Kidney (tissue), 13 donors: ENCODE measurements at regions not wholly inside any gene's neighbourhood (a gene's known extent, or its start where the extent isn't known, plus 50 kb on each side); places are given as distances from the start of the nearest gene placed in this dataset.

ENCODE experiments used
- DNase-seq, 5 donors: peaks; one replicate each; pipeline ENCODE4 v3.0.0-alpha.2; 2013 to 2020
- FAIRE-seq: peaks from 2 replicates; lab custom pipeline; 2012; peaks lifted over from hg19 to GRCh38; lab: Jason Lieb, UNC
- H3K27ac ChIP-seq, 2 donors: one replicate each; pipeline ENCODE4 v1.7.0; 2013; ENCODE audit warnings: low read depth in 2 of 2, low read length in 2 of 2, inconsistent platforms in 1 of 2
- H3K27me3 ChIP-seq: one replicate; pipeline ENCODE4 v1.7.1; 2013; ENCODE audit warnings: low read length, inconsistent platforms; ENCODE audit not compliant: control insufficient read depth, insufficient read depth
- H3K36me3 ChIP-seq, 3 donors: one replicate each; pipeline versions ENCODE4 v1.7.0 to v1.7.1; 2013; ENCODE audit warnings: low read length in 3 of 3, control low read depth in 1 of 3, inconsistent platforms in 1 of 3; ENCODE audit not compliant: insufficient read depth in 3 of 3, control insufficient read depth in 2 of 3
- H3K4me1 ChIP-seq, 3 donors: one replicate each; pipeline versions ENCODE4 v1.7.0 to v1.7.1; 2013; ENCODE audit warnings: low read length in 3 of 3, inconsistent platforms in 1 of 3, low read depth in 1 of 3; ENCODE audit not compliant: control insufficient read depth in 2 of 3, insufficient read depth in 2 of 3
- H3K4me3 ChIP-seq, 3 donors: one replicate each; pipeline versions ENCODE4 v1.7.0 to v1.8.1; 2013; ENCODE audit warnings: low read length in 3 of 3, control low read depth in 1 of 3, inconsistent platforms in 1 of 3
- H3K9ac ChIP-seq, 3 donors: one replicate each; pipeline versions ENCODE4 v1.7.0 to v1.7.1; 2013; ENCODE audit warnings: low read length in 3 of 3, control low read depth in 1 of 3, inconsistent platforms in 1 of 3
- H3K9me3 ChIP-seq, 3 donors: one replicate each; pipeline versions ENCODE4 v1.7.0 to v1.7.1; 2013; ENCODE audit warnings: low read length in 3 of 3, control low read depth in 1 of 3, inconsistent platforms in 1 of 3; ENCODE audit not compliant: control insufficient read depth in 2 of 3, insufficient read depth in 1 of 3
- CTCF ChIP-seq: IDR thresholded peaks from 3 replicates; pipeline ENCODE4 v1.5.1; 2012; ENCODE audit warnings: mild to moderate bottlenecking, moderate library complexity, borderline replicate concordance; ENCODE audit not compliant: insufficient read depth; ENCODE audit errors: extremely low read depth
- intact Hi-C: fragments of 100-400 bp; cut with DNase I; formaldehyde crosslinking; loops from one replicate; pipeline ENCODE4 v1.11.1; 2022
- donor health status: control.
- donor health status: control.
- donor health status: control.
- donor health status: control.
- donor health status: control.
- donor health status: DM: yes; HTN: yes; CAD: no.
- donor health status: Normal renal cell carcinoma (clear cell type).

DNA sequence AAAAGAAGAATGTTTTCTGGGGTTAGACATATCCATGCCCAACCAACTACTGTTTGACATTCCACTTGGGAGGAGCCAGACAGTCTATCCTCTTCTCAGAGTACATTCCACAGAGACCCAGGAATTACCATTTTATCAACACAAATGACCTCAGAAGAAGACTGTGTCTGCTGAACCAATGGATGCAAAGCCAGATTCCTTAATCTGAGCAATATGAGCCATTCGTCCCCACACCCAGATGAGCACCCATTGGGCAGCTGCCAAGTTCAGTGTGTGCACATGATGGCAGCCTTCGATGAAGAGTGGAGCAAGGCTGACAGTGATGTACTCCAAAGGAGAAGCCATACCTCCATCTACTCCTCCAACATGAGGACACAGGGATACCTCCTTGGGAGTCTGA is 111.3 kb downstream of the ZNF674 start:
- H3K4me1 ChIP-seq = no peaks in the 10 kb centered on the region
- no peak overlapping the region for H3K27ac ChIP-seq
- H3K4me3 ChIP-seq = no peak overlapping the region
- no peaks in the 10 kb centered on the region for H3K9me3 ChIP-seq
- TF ChIP-seq CTCF = no peak
- no peaks in the 10 kb centered on the region for H3K36me3 ChIP-seq
- intact Hi-C loops = no loop called here
- no peaks in the 10 kb centered on the region for H3K27me3 ChIP-seq
- no peak overlapping the region for H3K9ac ChIP-seq
- DNase-seq = no peak
- FAIRE-seq = no peak

GRCh38 chrX:46408553-46409407 is 136.4 kb downstream of the ZNF674 start:
- no peaks in the 10 kb centered on the region for H3K4me1 ChIP-seq
- H3K4me3 ChIP-seq = no peak overlapping the region
- H3K27me3 ChIP-seq = no peaks in the 10 kb centered on the region
- H3K27ac ChIP-seq = no peak overlapping the region
- peak; percentile 80 for TF ChIP-seq CTCF
- intact Hi-C loops = no loop called here
- no peaks in the 10 kb centered on the region for H3K36me3 ChIP-seq
- FAIRE-seq (peak; percentile 89), DNase-seq (peak; percentile 66 to 79 (median 74))
- no peaks in the 10 kb centered on the region for H3K9me3 ChIP-seq
- no peak overlapping the region for H3K9ac ChIP-seq

DNA sequence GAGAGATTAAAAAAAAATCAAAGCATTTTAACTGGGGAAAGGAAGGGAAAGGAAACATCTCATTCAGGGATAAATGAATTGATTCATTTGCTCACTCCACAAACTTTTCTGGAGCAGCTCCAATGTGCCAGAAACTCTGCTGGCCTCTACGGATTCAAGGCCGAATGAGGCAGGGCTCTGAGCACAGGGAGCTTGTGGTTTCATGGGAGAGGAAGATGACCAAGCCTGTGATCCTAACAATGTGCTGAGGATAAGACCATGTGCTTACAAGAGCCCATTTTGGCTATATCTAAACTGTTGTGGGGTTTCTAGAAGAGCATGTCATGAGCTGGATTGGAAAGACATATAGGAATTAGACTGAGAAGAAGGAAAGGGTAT is 137.5 kb downstream of the ZNF674 start:
- Histone ChIP-seq H3K4me1 (no peaks in the 10 kb centered on the region), H3K4me3 (no peak overlapping the region), H3K9me3 (no peaks in the 10 kb centered on the region), H3K27ac (no peak overlapping the region), H3K27me3 (no peaks in the 10 kb centered on the region), H3K9ac (no peak overlapping the region), H3K36me3 (no peaks in the 10 kb centered on the region)
- no peak for TF ChIP-seq CTCF
- intact Hi-C loops = no loop called here
- DNase-seq (no peak), FAIRE-seq (no peak)
